ENCODE measurements at regions not wholly inside any gene's neighbourhood (a gene's known extent, or its start where the extent isn't known, plus 50 kb on each side); places are given as distances from the start of the nearest gene placed in this dataset.
"Not testable (repeated sequence)": the region's sequence is repeated elsewhere in the genome, so short reads cannot be mapped to it uniquely, and the experiment has no call there.

DNA sequence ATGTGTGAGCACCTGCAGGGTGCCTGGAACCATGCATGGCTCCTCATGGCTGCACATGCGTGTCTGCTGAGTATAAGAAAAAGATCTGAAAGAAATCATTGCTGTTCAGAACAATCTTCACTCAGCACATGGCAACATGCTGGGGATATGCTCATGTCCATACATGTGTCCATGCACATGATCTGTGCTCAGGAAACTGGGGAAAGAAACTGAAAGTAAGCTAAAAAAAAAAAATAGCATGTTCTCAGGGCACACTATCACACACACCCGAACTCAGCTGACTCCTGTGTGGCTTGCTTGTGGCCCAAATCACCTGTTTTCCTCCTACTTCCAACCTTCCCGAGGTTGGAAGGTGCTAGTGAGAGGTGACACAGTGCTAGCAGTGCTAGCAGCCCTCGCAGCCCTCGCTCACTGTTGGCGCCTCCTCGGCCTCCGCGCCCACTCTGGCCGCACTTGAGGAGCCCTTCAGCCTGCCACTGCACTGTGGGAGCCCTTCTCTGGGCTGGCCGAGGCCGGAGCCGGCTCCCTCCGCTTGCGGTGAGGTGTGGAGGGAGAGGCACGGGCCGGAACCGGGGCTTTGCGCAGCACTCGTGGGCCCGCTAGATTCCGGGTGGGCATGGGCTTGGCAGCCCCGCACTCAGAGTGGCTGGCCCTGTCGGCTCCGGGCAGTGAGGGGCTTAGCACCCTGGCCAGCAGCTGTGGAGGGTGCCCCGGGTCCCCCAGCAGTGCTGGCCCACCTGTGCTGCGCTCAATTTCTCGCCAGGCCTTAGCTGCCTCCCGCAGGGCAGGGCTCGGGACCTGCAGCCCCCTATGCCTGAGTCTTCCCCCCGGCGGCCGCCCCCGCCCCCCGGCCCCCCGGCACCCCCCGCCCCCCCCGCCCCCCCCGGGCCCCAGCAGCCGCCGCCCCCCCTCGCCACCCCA, 76.0 kb downstream of the GADD45G start:
- H3K9ac ChIP-seq (ENCODE audit: insufficient read depth, low read length, poor library complexity, severe bottlenecking), result no peak overlapping the region
- no peaks in the 10 kb centered on the region for H3K79me2 ChIP-seq (ENCODE audit: insufficient read depth, low read length)
- Mint-ChIP-seq H3K9me3 (peaks cover 0 to 3% (median 0%) of the 10 kb centered on the region in 7 donors), H3K27ac (no peak overlapping the region), H3K4me1 (no peaks in the 10 kb centered on the region), H3K4me3 (no peak overlapping the region), H3K27me3 (ENCODE audit: low read depth in 3 of 3) (peaks cover 0 to 7% (median 1%) of the 10 kb centered on the region in 3 donors), H3K36me3 (no peaks in the 10 kb centered on the region)
- H4K20me1 ChIP-seq (ENCODE audit: insufficient read depth, low read length), result no peaks in the 10 kb centered on the region
- no peaks in the 10 kb centered on the region for H3K9me3 ChIP-seq (replicated peaks in 1 of 2; ENCODE audit: control insufficient read depth in 1 of 2, insufficient read depth in 1 of 2, low read length in 2 of 2)
- no peak overlapping the region for H3K4me3 ChIP-seq (replicated peaks in 1 of 3; ENCODE audit: low read depth in 2 of 3, low read length in 3 of 3)
- no peak overlapping the region for H3K27ac ChIP-seq (ENCODE audit: low read depth in 1 of 2, low read length in 2 of 2)
- H3K4me2 ChIP-seq (replicated peaks; ENCODE audit: extremely low read depth, low read length, poor library complexity, severe bottlenecking), result no peak overlapping the region
- TF ChIP-seq, protein P1, sequence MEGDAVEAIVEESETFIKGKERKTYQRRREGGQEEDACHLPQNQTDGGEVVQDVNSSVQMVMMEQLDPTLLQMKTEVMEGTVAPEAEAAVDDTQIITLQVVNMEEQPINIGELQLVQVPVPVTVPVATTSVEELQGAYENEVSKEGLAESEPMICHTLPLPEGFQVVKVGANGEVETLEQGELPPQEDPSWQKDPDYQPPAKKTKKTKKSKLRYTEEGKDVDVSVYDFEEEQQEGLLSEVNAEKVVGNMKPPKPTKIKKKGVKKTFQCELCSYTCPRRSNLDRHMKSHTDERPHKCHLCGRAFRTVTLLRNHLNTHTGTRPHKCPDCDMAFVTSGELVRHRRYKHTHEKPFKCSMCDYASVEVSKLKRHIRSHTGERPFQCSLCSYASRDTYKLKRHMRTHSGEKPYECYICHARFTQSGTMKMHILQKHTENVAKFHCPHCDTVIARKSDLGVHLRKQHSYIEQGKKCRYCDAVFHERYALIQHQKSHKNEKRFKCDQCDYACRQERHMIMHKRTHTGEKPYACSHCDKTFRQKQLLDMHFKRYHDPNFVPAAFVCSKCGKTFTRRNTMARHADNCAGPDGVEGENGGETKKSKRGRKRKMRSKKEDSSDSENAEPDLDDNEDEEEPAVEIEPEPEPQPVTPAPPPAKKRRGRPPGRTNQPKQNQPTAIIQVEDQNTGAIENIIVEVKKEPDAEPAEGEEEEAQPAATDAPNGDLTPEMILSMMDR (IDR thresholded peaks at IDR 0.05), result no peak
- DNase-seq, result no peak
- no peaks in the 10 kb centered on the region for H3K36me3 ChIP-seq (replicated peaks in 1 of 2; ENCODE audit: control insufficient read depth in 1 of 2, insufficient read depth in 2 of 2, low read length in 2 of 2)
- H2AFZ ChIP-seq (ENCODE audit: insufficient read depth, low read depth, low read length, poor library complexity, severe bottlenecking), result no peak overlapping the region
- 88% methylated on average over 21 of the region's 42 CpGs for WGBS (ENCODE audit: insufficient coverage)
- intact Hi-C loops (cut with micrococcal nuclease), result no loop called here
- H3K27me3 ChIP-seq (ENCODE audit: control insufficient read depth in 2 of 2, insufficient read depth in 2 of 2, low read length in 2 of 2), result no peaks in the 10 kb centered on the region
- H3K4me1 ChIP-seq (ENCODE audit: control insufficient read depth in 1 of 2, insufficient read depth in 2 of 2, low read length in 2 of 2), result no peaks in the 10 kb centered on the region

DNA sequence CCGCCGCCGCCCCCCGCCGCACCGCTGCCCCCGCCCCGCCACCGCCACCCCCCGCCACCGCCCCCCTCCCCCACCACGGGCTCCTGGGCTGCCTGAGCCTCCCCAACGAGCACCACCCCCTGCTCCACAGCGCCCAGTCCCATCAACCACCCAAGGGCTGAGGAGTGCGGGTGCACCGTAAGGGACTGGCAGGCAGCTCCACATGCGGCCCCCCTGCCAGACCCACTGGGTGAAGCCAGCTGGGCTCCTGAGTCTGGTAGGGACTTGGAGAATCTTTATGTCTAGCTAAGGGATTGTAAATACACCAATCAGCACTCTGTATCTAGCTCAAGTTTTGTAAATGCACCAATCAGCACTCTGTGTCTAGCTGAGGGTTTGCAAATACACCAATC, 76.7 kb downstream of the GADD45G start:
- H3K9me3 Mint-ChIP-seq; DNase-seq; intact Hi-C loops (cut with micrococcal nuclease); H3K27ac ChIP-seq (ENCODE audit: low read depth in 1 of 2, low read length in 2 of 2); H3K4me1 Mint-ChIP-seq; H3K4me2 ChIP-seq (replicated peaks; ENCODE audit: extremely low read depth, low read length, poor library complexity, severe bottlenecking); H3K4me3 Mint-ChIP-seq; H3K27me3 ChIP-seq (ENCODE audit: control insufficient read depth in 2 of 2, insufficient read depth in 2 of 2, low read length in 2 of 2); H3K36me3 ChIP-seq (replicated peaks in 1 of 2; ENCODE audit: control insufficient read depth in 1 of 2, insufficient read depth in 2 of 2, low read length in 2 of 2); H3K9ac ChIP-seq (ENCODE audit: insufficient read depth, low read length, poor library complexity, severe bottlenecking); H2AFZ ChIP-seq (ENCODE audit: insufficient read depth, low read depth, low read length, poor library complexity, severe bottlenecking); H3K9me3 ChIP-seq (replicated peaks in 1 of 2; ENCODE audit: control insufficient read depth in 1 of 2, insufficient read depth in 1 of 2, low read length in 2 of 2); H3K27ac Mint-ChIP-seq; H3K4me3 ChIP-seq (replicated peaks in 1 of 3; ENCODE audit: low read depth in 2 of 3, low read length in 3 of 3); H3K4me1 ChIP-seq (ENCODE audit: control insufficient read depth in 1 of 2, insufficient read depth in 2 of 2, low read length in 2 of 2); H3K36me3 Mint-ChIP-seq; H4K20me1 ChIP-seq (ENCODE audit: insufficient read depth, low read length); H3K27me3 Mint-ChIP-seq (ENCODE audit: low read depth in 3 of 3); H3K79me2 ChIP-seq (ENCODE audit: insufficient read depth, low read length): not testable (repeated sequence)
- no CpG with 5 or more reads among the region's 17 CpGs for WGBS (ENCODE audit: insufficient coverage)
